ENCODE measurements at regions not wholly inside any gene's neighbourhood (a gene's known extent, or its start where the extent isn't known, plus 50 kb on each side); places are given as distances from the start of the nearest gene placed in this dataset.
"Not testable (repeated sequence)": the region's sequence is repeated elsewhere in the genome, so short reads cannot be mapped to it uniquely, and the experiment has no call there.

DNA sequence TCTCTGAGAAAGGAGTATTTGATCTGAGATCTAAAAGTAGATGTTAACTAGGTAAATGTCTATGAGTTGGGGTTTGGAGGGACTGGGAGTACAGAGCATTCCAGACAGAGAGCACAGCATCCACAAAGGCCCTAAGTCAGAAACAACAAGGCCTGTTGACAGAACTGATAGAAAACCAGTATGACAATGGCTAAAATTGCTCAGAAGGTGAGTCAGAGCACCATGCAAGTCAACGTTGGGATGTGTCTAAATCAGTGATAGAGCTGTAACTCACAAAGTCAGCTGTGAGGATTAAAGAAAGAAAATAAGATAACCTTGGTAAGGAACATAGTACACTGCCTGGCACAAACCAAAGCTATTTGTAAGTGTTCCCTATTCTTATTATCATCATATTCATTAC, 124.0 kb downstream of the CETN3 start:
- DNase-seq (ENCODE audit: low read depth in 2 of 2) = no peak

- DNase-seq (ENCODE audit: low read depth in 2 of 2) = no peak
Observed at GRCh38 chr5:90284375-90284774, 125.2 kb downstream of the CETN3 start.

DNA sequence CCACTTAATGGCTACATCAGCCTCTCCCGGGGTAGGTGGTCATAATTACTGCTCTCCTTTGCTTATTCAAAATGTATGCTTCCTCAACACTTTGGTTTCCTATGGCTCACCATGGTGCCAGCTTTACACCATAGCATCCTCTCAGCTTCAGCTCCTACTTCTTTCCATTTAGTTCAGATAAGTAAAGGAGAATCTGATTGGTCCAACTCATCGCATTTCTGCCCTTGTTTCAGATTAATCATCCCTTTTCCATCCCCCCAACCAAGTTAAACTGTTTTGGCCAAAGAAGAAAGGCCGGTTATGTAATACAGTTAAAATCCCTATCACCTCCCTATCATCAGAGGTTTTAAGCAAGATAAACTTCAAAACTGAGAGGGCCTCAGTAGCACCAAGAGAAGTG, 130.5 kb downstream of the CETN3 start:
- DNase-seq (ENCODE audit: low read depth in 2 of 2) = no peak

DNA sequence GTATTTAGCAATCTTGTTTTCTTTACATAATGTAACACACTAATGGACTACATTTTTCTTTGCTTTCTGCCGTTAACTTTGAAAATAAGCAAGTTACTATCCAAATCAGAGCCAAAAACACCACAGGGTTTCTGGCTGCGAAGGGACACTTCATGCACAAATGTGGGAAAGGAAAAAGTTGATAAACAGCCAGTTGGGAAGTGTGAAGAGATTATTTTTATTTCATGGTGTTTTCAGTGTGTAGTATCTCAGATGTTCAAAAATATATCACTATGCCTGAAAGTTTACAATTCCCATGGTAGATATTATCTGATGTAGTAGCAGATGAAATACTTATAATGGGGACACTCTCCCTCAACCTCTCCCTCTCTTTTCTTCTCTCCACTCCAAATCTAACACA, 135.3 kb downstream of the CETN3 start:
- DNase-seq (ENCODE audit: low read depth in 2 of 2) = no peak

- no peak for DNase-seq (ENCODE audit: low read depth in 2 of 2)
Observed at GRCh38 chr5:90267646-90268045, 141.9 kb downstream of the CETN3 start.

- no peak for DNase-seq (ENCODE audit: low read depth in 2 of 2)
Observed at GRCh38 chr5:90265545-90265857, 144.1 kb downstream of the CETN3 start.

DNA sequence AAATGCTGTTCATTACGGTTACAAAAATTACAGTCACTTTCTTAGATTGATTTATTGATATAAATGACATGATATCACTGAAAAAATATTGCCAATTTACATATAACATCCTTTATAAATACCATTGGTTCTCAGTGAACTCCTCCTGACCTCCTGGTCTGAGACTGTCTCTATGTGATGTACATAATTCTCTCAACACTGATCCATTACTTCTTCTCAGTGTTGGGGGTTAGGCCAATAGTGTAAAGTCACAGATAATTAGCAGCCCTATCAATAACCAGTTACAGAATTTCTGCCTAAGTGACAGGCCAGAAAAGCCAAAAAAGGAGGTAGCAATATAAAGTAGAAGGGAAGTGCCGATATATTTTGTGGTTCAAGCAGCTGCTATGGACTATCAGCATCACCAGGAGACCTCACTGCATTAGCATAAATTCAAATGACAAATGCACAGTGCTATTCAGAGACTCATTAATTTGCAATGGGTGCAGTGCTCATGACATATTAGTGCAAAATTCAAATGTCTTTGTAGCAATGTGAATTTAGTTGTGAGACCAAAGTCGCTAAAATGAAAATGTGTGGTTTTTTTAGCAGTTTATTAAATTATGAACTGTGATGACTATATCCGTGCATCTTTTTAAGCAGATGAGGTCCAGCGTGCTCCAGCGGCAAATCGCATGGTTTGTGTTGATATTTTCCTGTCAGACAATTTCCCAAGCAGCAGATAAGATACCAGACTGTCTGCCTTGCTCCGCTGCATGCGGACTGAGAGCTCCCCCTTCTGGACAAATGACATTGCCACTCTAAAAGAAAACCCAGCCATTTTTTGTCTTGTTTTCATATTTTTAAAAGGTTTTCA, 144.6 kb downstream of the CETN3 start:
- DNase-seq (ENCODE audit: low read depth in 2 of 2) = peak in 1 of 2 donors; percentile 4

DNA sequence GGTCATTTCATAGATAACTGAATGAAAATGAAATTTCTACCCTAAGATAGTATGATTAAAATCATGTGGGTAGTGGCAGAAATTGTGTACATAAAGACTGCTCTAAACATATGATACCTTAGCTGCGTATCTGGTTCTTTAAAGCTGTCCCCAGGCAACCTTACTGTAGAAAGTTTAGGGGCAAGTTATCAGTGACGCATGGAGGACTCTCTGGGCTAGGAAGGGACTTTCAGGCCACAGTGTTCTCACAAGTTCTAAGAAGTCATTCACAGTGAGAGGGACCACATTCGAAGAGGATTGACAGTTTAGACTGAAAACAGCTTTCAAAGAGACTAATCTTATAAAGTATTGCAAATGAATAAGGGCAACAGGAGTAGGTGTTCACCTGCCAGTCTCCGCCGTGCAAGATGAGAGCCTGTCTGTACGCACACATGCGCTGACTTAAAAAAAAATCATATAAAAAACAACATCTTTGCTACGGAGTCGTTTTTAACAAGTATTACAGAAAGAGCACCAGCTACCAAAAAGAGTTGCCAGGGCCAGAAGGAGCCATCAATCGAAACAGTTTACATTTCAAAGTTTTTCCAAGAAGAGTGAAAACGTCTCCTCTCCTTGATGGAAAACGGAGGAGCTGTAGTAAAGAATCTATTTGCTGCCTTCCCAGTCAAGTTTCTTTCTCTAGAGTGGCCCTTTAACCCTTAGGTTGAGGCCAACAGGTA, 146.3 kb downstream of the CETN3 start:
- no peak for DNase-seq (ENCODE audit: low read depth in 2 of 2)

GRCh38 chr5:90251447-90251846, 158.1 kb downstream of the CETN3 start:
- DNase-seq (ENCODE audit: low read depth in 2 of 2) = no peak

GRCh38 chr5:90248640-90249039, 160.9 kb downstream of the CETN3 start:
- no peak for DNase-seq (ENCODE audit: low read depth in 2 of 2)

GRCh38 chr5:90243848-90244247, 165.7 kb downstream of the CETN3 start:
- not testable (repeated sequence) for DNase-seq (ENCODE audit: low read depth in 2 of 2)

DNA sequence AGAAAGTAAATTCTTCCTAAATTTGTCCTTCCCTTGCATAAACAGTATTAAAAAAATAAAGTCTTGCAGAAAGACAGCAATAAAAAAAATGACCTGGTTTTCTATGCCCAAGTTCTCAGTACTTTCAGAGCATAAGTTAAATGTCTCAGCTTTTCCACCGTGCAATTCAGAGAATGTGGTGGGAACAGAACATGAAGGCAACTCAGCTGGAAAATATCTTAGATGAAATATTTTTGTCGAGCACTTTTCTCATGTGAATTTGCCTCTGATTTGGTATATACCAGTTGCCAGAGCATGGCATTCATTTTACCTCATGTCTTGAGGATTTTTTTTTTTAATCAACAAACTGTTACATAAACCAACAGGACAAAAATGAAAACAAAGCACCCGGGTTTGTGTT, 176.1 kb downstream of the CETN3 start:
- DNase-seq (ENCODE audit: low read depth in 2 of 2) = no peak

DNA sequence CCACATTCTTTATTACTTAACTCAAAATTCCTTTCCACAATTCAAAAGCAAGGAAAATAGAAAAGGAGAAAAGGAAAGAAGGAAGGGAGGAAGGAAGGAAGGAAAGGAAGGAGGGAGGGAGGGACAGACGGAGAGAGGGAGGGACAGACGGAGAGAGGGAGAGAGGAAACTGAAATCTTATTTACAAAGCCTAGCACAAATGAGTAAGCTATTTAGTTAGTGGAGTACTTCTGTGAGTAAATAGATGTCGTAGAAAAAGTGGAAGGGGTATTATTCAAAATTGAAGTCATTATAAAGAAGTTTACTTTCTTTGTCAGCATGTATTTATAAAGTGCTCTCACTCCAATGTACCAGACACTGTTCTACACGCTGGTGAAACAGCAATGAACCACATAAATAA, 177.9 kb downstream of the CETN3 start:
- DNase-seq (ENCODE audit: low read depth in 2 of 2) = no peak

DNA sequence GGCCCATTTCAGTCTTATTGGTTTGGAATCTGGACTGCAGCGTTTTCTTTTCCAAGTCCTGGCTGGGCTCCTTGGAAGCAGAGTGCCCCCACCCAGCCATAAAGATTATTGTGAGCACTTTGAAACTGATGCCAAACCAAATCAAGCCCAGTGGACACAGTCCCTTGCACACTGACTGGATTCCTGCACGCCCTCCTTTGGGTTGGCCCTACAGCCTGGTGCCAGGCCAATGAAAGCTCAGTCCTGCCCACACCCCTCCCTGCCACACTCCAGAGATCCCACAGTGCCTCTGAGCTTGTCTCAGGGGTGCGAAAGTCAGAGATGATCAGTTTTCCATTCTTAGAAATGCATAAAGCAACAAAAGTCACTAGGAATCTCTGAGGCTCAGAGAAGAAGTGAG, 181.9 kb downstream of the CETN3 start:
- DNase-seq (ENCODE audit: low read depth in 2 of 2) = no peak

DNA sequence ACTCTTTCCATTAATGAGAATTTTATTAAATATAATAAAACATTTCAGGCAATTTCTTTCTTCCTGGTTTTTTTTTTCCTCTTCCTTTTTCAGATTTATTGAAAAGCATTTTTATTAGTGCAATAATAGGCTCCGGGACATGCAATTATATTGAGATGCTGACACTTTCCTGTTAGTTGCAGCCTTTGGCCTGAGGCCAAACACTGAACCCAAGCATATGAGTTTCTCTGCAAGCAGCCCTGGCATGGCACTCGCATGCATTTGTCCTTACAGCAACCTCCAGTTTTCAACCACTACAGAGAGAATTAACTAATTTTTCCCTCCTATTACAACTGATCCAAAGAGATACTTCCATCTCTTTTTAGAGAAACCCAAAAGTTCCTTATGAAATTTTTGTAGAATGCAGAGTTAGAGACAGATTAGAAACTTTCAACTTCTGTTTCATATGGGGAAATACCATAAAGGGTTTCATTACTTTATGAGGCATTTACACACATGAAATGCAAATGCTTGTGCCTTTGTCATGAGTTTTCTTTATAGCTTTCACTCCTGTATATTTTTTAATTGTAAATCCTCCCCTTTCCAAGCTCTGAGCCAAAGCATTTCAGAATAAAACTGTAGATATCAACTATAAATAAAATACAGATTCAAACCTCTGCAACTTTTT, 183.0 kb downstream of the CETN3 start:
- no peak for DNase-seq (ENCODE audit: low read depth in 2 of 2)

DNA sequence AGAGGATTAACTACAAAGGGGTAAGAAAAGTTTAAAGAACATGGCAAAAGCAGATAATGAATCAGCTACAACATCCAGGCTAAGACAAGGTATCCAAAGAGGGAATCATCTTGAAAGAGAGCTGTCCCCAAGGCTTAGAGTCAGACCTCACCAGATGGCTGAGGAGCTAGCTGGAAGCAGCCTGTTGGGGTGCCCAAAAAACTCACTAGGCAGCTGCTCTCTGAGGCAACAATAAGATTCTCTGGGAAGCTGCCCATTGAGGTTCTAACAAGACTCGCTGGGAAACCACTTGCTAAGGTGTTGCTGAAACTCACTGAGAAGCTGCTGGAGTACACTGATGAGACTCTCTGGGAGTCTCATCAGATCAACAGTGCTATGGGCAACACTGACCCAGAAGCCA, 185.2 kb downstream of the CETN3 start:
- DNase-seq (ENCODE audit: low read depth in 2 of 2) = no peak

- DNase-seq (ENCODE audit: low read depth in 2 of 2) = no peak
Observed at GRCh38 chr5:90223756-90224155, 185.8 kb downstream of the CETN3 start.

GRCh38 chr5:90221951-90222350, 187.6 kb downstream of the CETN3 start:
- no peak for DNase-seq (ENCODE audit: low read depth in 2 of 2)

DNA sequence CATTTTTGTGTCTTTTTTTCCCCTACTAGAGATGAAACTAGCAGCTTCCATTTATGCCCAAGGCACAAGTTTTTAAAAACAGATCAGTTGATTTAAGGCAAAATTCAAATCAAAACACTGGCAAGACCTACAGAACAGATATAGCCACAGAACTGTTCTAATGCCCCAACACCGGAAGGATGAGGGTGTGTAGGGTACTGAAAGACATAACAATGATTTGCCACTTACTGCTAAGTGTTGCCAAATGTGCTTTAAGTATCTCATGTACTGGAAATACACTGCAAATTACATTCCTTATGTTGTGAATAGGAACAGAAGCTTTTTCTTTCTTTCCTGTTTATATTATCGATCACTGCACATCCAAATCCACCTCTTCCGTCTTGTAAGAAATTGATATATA, 189.0 kb downstream of the CETN3 start:
- no peak for DNase-seq (ENCODE audit: low read depth in 2 of 2)

GRCh38 chr5:90214991-90215390, 194.6 kb downstream of the CETN3 start:
- DNase-seq (ENCODE audit: low read depth in 2 of 2) = no peak

DNA sequence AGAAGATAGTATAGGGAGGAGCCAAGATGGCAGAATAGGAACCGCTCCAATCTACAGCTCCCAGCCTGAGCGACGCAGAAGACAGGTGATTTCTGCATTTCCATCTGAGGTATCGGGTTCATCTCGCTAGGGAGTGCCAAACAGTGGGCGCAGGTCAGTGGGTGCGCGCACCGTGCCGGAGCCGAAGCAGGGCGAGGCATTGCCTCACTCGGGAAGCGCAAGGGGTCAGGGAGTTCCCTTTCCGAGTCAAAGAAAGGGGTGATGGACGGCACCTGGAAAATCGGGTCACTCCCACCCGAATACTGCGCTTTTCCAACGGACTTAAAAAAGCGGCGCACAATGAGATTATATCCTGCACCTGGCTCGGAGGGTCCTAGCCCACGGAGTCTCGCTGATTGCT, 201.2 kb downstream of the CETN3 start:
- DNase-seq (ENCODE audit: low read depth in 2 of 2) = not testable (repeated sequence)

- no peak for DNase-seq (ENCODE audit: low read depth in 2 of 2)
Observed at GRCh38 chr5:90201923-90202322, 207.6 kb downstream of the CETN3 start.
